ENCODE measurements at regions not wholly inside any gene's neighbourhood (a gene's known extent, or its start where the extent isn't known, plus 50 kb on each side); places are given as distances from the start of the nearest gene placed in this dataset.
"Not testable (repeated sequence)": the region's sequence is repeated elsewhere in the genome, so short reads cannot be mapped to it uniquely, and the experiment has no call there.

DNA sequence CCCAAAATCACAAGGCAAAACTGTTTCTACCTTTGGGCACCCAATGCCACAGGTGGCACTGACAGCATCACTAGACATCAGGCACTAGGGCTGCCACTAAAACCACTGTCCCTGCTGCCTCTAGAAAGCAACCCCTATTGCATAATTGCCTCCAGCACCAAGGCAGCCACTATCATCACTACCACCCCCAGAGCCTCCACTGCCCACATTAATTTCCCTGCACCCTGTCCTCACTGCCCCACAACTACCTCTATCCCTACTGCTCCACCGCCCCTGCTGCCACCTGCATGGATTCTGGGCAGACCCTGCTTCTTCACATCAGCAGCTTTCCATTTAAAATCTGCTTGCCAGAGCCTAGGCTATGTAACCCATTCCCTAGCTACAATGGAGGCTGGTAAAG is 68.6 kb upstream of the CACHD1 start:
- no peaks in the 10 kb centered on the region for H3K9me3 ChIP-seq (ENCODE audit: insufficient read depth, low read length)
- H3K36me3 ChIP-seq (ENCODE audit: insufficient read depth, insufficient read length, low read length) = no peaks in the 10 kb centered on the region
- H3K4me1 ChIP-seq (ENCODE audit: insufficient read depth, insufficient read length) = no peaks in the 10 kb centered on the region
- no peak for TF ChIP-seq ZNF274 (IDR thresholded peaks at IDR 0.05; ENCODE audit: low read depth, low read length)
- TF ChIP-seq YY1 (IDR thresholded peaks at IDR 0.05; ENCODE audit: insufficient read depth, insufficient read length) = no peak
- TF ChIP-seq SUZ12 (IDR thresholded peaks at IDR 0.05; ENCODE audit: extremely low read depth, insufficient read depth, insufficient read length) = no peak
- no peak overlapping the region for H3K4me3 ChIP-seq (ENCODE audit: insufficient read length, low read depth)
- H3K27me3 ChIP-seq (ENCODE audit: insufficient read depth, insufficient read length) = no peaks in the 10 kb centered on the region
- H3K9ac ChIP-seq (ENCODE audit: insufficient read length, low read depth) = no peak overlapping the region
- no peak for DNase-seq (ENCODE audit: low read depth, low spot score)

DNA sequence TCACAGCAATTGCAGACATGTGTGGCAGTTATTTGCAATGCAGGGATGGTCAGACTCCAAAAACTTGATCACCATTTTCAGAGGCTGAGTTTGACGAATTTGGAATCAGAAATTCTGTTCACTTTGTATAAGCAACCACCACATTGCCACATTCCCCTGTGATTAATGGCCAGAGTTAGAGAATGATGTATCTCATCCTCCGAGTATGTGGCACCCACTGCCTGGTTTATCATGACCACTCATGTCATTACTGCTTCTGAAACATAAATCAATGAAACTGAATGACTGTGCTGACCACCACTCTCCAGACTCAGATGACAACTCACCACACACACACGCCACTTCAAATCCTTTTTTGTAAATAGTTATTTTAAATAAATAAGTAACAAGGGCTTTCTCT is 66.6 kb upstream of the CACHD1 start:
- Histone ChIP-seq H3K9me3 (ENCODE audit: insufficient read depth, low read length) (no peaks in the 10 kb centered on the region), H3K36me3 (ENCODE audit: insufficient read depth, insufficient read length, low read length) (no peaks in the 10 kb centered on the region), H3K27me3 (ENCODE audit: insufficient read depth, insufficient read length) (no peaks in the 10 kb centered on the region), H3K9ac (ENCODE audit: insufficient read length, low read depth) (no peak overlapping the region), H3K4me1 (ENCODE audit: insufficient read depth, insufficient read length) (no peaks in the 10 kb centered on the region), H3K4me3 (ENCODE audit: insufficient read length, low read depth) (no peak overlapping the region)
- DNase-seq (ENCODE audit: low read depth, low spot score) = no peak
- no peak for TF ChIP-seq SUZ12 (IDR thresholded peaks at IDR 0.05; ENCODE audit: extremely low read depth, insufficient read depth, insufficient read length)

DNA sequence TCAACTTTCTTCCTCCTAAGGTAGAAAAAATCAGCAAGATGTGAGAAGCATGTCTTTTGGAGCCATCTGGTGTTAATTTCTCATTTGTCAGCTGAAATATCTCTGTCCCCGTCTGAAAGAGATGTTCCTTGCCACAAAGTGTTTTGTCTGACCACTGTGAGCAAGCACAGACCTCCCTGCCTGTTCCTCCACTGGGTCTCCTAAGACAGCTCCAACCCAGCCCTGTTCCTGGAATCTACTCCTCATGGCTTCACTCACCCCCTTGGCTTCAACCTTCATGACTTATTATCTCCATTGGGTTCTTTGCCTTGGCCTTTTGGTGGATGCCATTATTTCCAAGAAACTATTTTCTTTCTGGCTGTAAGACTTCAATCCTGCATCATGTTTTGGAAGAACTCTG is 65.7 kb upstream of the CACHD1 start:
- TF ChIP-seq YY1 (IDR thresholded peaks at IDR 0.05; ENCODE audit: insufficient read depth, insufficient read length) = no peak
- TF ChIP-seq SUZ12 (IDR thresholded peaks at IDR 0.05; ENCODE audit: extremely low read depth, insufficient read depth, insufficient read length) = no peak
- TF ChIP-seq ZNF274 (IDR thresholded peaks at IDR 0.05; ENCODE audit: low read depth, low read length) = no peak
- no peak for DNase-seq (ENCODE audit: low read depth, low spot score)
- H3K4me3 ChIP-seq (ENCODE audit: insufficient read length, low read depth) = no peak overlapping the region
- H3K9ac ChIP-seq (ENCODE audit: insufficient read length, low read depth) = no peak overlapping the region
- H3K4me1 ChIP-seq (ENCODE audit: insufficient read depth, insufficient read length) = no peaks in the 10 kb centered on the region
- no peaks in the 10 kb centered on the region for H3K9me3 ChIP-seq (ENCODE audit: insufficient read depth, low read length)
- H3K36me3 ChIP-seq (ENCODE audit: insufficient read depth, insufficient read length, low read length) = no peaks in the 10 kb centered on the region
- no peaks in the 10 kb centered on the region for H3K27me3 ChIP-seq (ENCODE audit: insufficient read depth, insufficient read length)

DNA sequence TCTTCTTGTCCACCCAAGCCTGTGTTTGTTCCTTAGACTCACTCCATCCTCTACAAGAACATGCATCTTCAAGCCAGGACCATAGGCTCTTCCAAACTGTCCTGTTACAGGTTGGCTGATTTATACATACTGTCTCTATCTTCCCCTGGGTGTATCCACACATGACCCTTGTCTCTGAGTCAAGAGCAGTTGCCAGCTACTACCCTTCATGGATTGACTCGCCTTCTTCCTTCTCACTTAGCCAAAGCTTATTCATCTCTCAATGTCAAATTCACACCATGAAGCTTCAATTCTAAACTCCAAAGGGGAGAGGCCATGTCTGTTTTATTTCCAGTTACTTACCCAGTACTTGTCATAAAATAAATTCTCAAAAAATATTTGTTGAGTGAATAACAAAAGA is 64.1 kb upstream of the CACHD1 start:
- TF ChIP-seq YY1 (IDR thresholded peaks at IDR 0.05; ENCODE audit: insufficient read depth, insufficient read length) = no peak
- no peak for TF ChIP-seq ZNF274 (IDR thresholded peaks at IDR 0.05; ENCODE audit: low read depth, low read length)
- TF ChIP-seq SUZ12 (IDR thresholded peaks at IDR 0.05; ENCODE audit: extremely low read depth, insufficient read depth, insufficient read length) = no peak

DNA sequence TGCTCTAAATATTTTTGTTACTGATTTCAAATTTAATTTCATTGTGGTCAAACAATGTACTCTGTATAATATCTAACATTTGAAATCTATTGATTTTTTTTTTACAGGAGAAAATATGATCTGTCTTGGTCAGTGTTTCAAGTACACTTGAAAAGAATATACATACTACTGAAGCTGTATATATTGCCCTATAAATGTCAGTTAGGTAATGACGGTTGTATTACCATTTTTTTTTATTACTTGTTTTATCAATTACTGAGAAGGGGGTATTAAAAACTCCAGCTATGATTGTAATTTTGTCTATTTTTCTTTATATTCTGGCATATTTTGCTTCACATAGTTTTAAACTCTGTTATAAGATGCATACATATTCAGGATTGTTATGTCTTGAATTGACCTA is 59.7 kb upstream of the CACHD1 start:
- Histone ChIP-seq H3K4me3 (ENCODE audit: insufficient read length, low read depth) (no peak overlapping the region), H3K9me3 (ENCODE audit: insufficient read depth, low read length) (peaks cover 21% of the 10 kb centered on the region), H3K36me3 (ENCODE audit: insufficient read depth, insufficient read length, low read length) (no peaks in the 10 kb centered on the region), H3K4me1 (ENCODE audit: insufficient read depth, insufficient read length) (no peaks in the 10 kb centered on the region), H3K9ac (ENCODE audit: insufficient read length, low read depth) (no peak overlapping the region), H3K27me3 (ENCODE audit: insufficient read depth, insufficient read length) (no peaks in the 10 kb centered on the region)
- TF ChIP-seq ZNF274 (IDR thresholded peaks at IDR 0.05; ENCODE audit: low read depth, low read length) (no peak), SUZ12 (IDR thresholded peaks at IDR 0.05; ENCODE audit: extremely low read depth, insufficient read depth, insufficient read length) (no peak), YY1 (IDR thresholded peaks at IDR 0.05; ENCODE audit: insufficient read depth, insufficient read length) (no peak)
- DNase-seq (ENCODE audit: low read depth, low spot score) = no peak

More for the DNA sequence above, 64.1 kb upstream of the CACHD1 start:
- Histone ChIP-seq H3K9ac (ENCODE audit: insufficient read length, low read depth) (no peak overlapping the region), H3K4me1 (ENCODE audit: insufficient read depth, insufficient read length) (no peaks in the 10 kb centered on the region), H3K36me3 (ENCODE audit: insufficient read depth, insufficient read length, low read length) (no peaks in the 10 kb centered on the region), H3K4me3 (ENCODE audit: insufficient read length, low read depth) (no peak overlapping the region), H3K9me3 (ENCODE audit: insufficient read depth, low read length) (no peaks in the 10 kb centered on the region), H3K27me3 (ENCODE audit: insufficient read depth, insufficient read length) (no peaks in the 10 kb centered on the region)
- DNase-seq (ENCODE audit: low read depth, low spot score) = no peak

DNA sequence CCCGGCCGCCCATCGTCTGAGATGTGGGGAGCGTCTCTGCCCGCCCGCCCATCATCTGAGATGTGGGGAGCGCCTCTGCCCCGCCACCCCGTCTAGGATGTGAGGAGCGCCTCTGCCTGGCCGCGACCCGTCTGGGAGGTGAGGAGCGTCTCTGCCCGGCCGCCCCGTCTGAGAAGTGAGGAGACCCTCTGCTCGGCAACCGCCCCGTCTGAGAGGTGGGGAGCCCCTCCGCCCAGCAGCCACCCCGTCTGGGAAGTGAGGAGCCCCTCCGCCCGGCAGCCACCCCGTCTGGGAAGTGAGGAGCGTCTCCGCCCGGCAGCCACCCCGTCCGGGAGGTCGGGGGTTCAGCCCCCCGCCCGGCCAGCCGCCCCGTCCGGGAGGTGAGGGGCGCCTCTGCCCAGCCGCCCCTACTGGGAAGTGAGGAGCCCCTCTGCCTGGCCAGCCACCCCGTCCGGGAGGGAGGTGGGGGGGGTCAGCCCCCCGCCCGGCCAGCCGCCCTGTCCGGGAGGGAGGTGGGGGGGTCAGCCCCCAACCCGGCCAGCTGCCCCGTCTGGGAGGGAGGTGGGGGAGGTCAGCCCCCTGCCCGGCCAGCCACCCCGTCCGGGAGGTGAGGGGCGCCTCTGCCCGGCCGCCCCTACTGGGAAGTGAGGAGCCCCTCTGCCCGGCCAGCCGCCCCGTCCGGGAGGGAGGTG is 54.9 kb upstream of the CACHD1 start:
- peaks cover 21% of the 10 kb centered on the region for H3K9me3 ChIP-seq (ENCODE audit: insufficient read depth, low read length)
- not testable (repeated sequence) for H3K4me1 ChIP-seq (ENCODE audit: insufficient read depth, insufficient read length); H3K27me3 ChIP-seq (ENCODE audit: insufficient read depth, insufficient read length); H3K9ac ChIP-seq (ENCODE audit: insufficient read length, low read depth); DNase-seq (ENCODE audit: low read depth, low spot score); H3K4me3 ChIP-seq (ENCODE audit: insufficient read length, low read depth); H3K36me3 ChIP-seq (ENCODE audit: insufficient read depth, insufficient read length, low read length)

DNA sequence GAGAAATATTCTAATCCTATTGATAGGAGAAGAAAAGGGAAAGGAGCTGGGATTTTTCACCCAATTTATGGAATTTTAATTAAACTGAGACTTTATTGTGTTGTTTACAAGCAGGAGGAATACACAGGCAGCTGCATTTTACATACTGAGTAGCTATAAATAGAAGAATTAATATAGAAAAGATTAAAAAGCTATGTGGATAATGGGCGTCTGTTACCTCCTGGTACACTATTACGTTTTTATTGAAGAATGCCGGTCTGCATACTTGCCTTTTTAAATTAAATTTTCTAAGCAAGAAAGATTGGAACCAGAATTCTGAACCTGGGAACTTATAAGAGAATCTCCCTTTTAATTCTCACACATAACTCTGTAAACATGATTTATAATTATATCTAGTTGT is 52.1 kb upstream of the CACHD1 start:
- Histone ChIP-seq H3K4me3 (ENCODE audit: insufficient read length, low read depth) (no peak overlapping the region), H3K27me3 (ENCODE audit: insufficient read depth, insufficient read length) (no peaks in the 10 kb centered on the region)
- no peak for TF ChIP-seq ZNF274 (IDR thresholded peaks at IDR 0.05; ENCODE audit: low read depth, low read length)
- no peak for TF ChIP-seq YY1 (IDR thresholded peaks at IDR 0.05; ENCODE audit: insufficient read depth, insufficient read length)
- TF ChIP-seq SUZ12 (IDR thresholded peaks at IDR 0.05; ENCODE audit: extremely low read depth, insufficient read depth, insufficient read length) = no peak

More for the DNA sequence above, 52.1 kb upstream of the CACHD1 start:
- H3K4me1 ChIP-seq (ENCODE audit: insufficient read depth, insufficient read length) = no peaks in the 10 kb centered on the region
- H3K9me3 ChIP-seq (ENCODE audit: insufficient read depth, low read length) = peaks cover 18% of the 10 kb centered on the region
- no peak for DNase-seq (ENCODE audit: low read depth, low spot score)
- no peak overlapping the region for H3K9ac ChIP-seq (ENCODE audit: insufficient read length, low read depth)
- no peaks in the 10 kb centered on the region for H3K36me3 ChIP-seq (ENCODE audit: insufficient read depth, insufficient read length, low read length)
